ENCODE measurements at regions not wholly inside any gene's neighbourhood (a gene's known extent, or its start where the extent isn't known, plus 50 kb on each side); places are given as distances from the start of the nearest gene placed in this dataset.

DNA sequence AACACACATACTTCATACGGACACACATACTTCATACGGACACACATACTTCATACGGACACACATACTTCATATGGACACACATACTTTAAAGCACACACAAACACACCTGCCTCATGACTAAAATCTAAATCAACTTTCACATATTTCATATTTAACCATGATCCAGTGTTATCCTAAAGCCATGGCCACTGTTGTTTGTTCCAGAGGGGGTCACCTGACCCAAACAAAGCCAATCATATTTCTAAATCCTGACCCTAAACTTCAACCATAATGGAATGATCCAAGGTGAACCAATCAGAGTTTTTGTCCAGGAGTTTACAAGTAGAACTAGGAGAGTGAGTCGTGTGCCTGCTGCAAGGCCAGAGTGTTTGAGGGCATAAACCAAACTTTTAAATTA, 97.2 kb upstream of the KIT start:
- Histone ChIP-seq H3K9me3 (replicated peaks; ENCODE audit: control insufficient read depth, insufficient read depth, low read length) (no peaks in the 10 kb centered on the region), H3K9ac (replicated peaks; ENCODE audit: extremely low read depth, insufficient read depth, low read length) (no peak overlapping the region), H3K4me2 (ENCODE audit: insufficient read depth, low read length) (no peak overlapping the region), H2AFZ (ENCODE audit: low read depth, low read length) (no peak overlapping the region), H4K20me1 (replicated peaks; ENCODE audit: control insufficient read depth, extremely low read depth, insufficient read depth, low read length) (no peaks in the 10 kb centered on the region), H3K79me2 (ENCODE audit: control insufficient read depth, insufficient read depth, low read length) (no peaks in the 10 kb centered on the region), H3K36me3 (ENCODE audit: control insufficient read depth in 2 of 2, extremely low read depth in 1 of 2, insufficient read depth in 2 of 2, low read length in 2 of 2) (no peaks in the 10 kb centered on the region), H3K4me3 (replicated peaks in 1 of 3; ENCODE audit: insufficient read depth in 1 of 3, low read depth in 1 of 3, low read length in 3 of 3) (no peak overlapping the region), H3K4me1 (ENCODE audit: control insufficient read depth, extremely low read depth, insufficient read depth, low read length) (no peaks in the 10 kb centered on the region), H3K27ac (ENCODE audit: insufficient read depth, low read depth, low read length) (no peak overlapping the region), H3K27me3 (ENCODE audit: control insufficient read depth in 2 of 2, insufficient read depth in 2 of 2, low read length in 2 of 2) (no peaks in the 10 kb centered on the region), H3K9me1 (replicated peaks; ENCODE audit: control insufficient read depth, extremely low read depth, insufficient read depth, low read length) (no peaks in the 10 kb centered on the region)
- dilution Hi-C loops (cut with MboI; ENCODE audit: extremely low pct_ligation_motif_present, low sequenced_read_pairs) (no loop called here), intact Hi-C loops (cut with micrococcal nuclease) (no loop called here)
- FAIRE-seq (no peak), DNase-seq (ENCODE audit: low read depth, low spot score) (no peak)
- TF ChIP-seq JUN (IDR thresholded peaks at IDR 0.05; ENCODE audit: borderline replicate concordance, insufficient read depth, insufficient read length, low read depth) (no peak), POLR2A (IDR thresholded peaks at IDR 0.05; ENCODE audit: low read depth, low read length) (no peak), EZH2 (IDR thresholded peaks at IDR 0.05; ENCODE audit: borderline replicate concordance, low read depth, low read length, severe bottlenecking) (no peak), FOS (IDR thresholded peaks at IDR 0.05; ENCODE audit: borderline replicate concordance, insufficient read depth, low read length) (no peak), GATA2 (IDR thresholded peaks at IDR 0.05; ENCODE audit: insufficient read depth, insufficient read length, low read depth, low read length) (no peak), POLR2AphosphoS5 (IDR thresholded peaks at IDR 0.05; ENCODE audit: insufficient read depth, low read depth, low read length) (no peak), MYC (IDR thresholded peaks at IDR 0.05; ENCODE audit: low read depth, low read length) (no peak)
- TF ChIP-seq, protein P1, sequence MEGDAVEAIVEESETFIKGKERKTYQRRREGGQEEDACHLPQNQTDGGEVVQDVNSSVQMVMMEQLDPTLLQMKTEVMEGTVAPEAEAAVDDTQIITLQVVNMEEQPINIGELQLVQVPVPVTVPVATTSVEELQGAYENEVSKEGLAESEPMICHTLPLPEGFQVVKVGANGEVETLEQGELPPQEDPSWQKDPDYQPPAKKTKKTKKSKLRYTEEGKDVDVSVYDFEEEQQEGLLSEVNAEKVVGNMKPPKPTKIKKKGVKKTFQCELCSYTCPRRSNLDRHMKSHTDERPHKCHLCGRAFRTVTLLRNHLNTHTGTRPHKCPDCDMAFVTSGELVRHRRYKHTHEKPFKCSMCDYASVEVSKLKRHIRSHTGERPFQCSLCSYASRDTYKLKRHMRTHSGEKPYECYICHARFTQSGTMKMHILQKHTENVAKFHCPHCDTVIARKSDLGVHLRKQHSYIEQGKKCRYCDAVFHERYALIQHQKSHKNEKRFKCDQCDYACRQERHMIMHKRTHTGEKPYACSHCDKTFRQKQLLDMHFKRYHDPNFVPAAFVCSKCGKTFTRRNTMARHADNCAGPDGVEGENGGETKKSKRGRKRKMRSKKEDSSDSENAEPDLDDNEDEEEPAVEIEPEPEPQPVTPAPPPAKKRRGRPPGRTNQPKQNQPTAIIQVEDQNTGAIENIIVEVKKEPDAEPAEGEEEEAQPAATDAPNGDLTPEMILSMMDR (IDR thresholded peaks at IDR 0.05; ENCODE audit: extremely low read depth in 1 of 2, insufficient read depth in 1 of 2, low read depth in 1 of 2, low read length in 2 of 2), result no peak
- TF ChIP-seq, protein P2, sequence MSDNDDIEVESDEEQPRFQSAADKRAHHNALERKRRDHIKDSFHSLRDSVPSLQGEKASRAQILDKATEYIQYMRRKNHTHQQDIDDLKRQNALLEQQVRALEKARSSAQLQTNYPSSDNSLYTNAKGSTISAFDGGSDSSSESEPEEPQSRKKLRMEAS (IDR thresholded peaks at IDR 0.05; ENCODE audit: insufficient read depth, insufficient read length), result no peak
- POLR2A ChIA-PET, result no interaction called here
- no TSS peak for BruUV-seq (replicated peaks)
- CTCF ChIA-PET, result interaction anchor here (0.5 kb wide), 1 partner anchor 1363 kb away, joined by 3 read pairs; no protein-coding TSS in a partner anchor
